ENCODE measurements at regions not wholly inside any gene's neighbourhood (a gene's known extent, or its start where the extent isn't known, plus 50 kb on each side); places are given as distances from the start of the nearest gene placed in this dataset.

GRCh38 chr2:63679252-63679855 is 90.6 kb downstream of the MDH1 start:
- TF ChIP-seq CTCF (conservative IDR thresholded peaks at IDR 0.05; ENCODE audit: low read length) (no peak), EZH2phosphoT487 (IDR thresholded peaks at IDR 0.05; ENCODE audit: borderline replicate concordance, low read depth, low read length) (no peak)

All from OCI-LY7 (cell line).